ENCODE measurements at regions not wholly inside any gene's neighbourhood (a gene's known extent, or its start where the extent isn't known, plus 50 kb on each side); places are given as distances from the start of the nearest gene placed in this dataset.

GRCh38 chr20:12653642-12654041 lies 355.1 kb upstream of the SPTLC3 start:
- DNase-seq (ENCODE audit: low spot score), result no peak

- no peak for DNase-seq (ENCODE audit: low spot score)
These were observed 348.8 kb upstream of the SPTLC3 start for GRCh38 chr20:12659942-12660341.

GRCh38 chr20:12660918-12661317 lies 347.9 kb upstream of the SPTLC3 start:
- no peak for DNase-seq (ENCODE audit: low spot score)

- DNase-seq (ENCODE audit: low spot score), result no peak
These were observed 338.5 kb upstream of the SPTLC3 start for GRCh38 chr20:12670301-12670700.

GRCh38 chr20:12673352-12673751 lies 335.4 kb upstream of the SPTLC3 start:
- DNase-seq (ENCODE audit: low spot score), result no peak

- no peak for DNase-seq (ENCODE audit: low spot score)
These were observed 330.8 kb upstream of the SPTLC3 start for GRCh38 chr20:12677925-12678324.

- no peak for DNase-seq (ENCODE audit: low spot score)
These were observed 329.3 kb upstream of the SPTLC3 start for GRCh38 chr20:12679447-12679846.

GRCh38 chr20:12682613-12683012 lies 326.2 kb upstream of the SPTLC3 start:
- no peak for DNase-seq (ENCODE audit: low spot score)

GRCh38 chr20:12687476-12687875 lies 321.3 kb upstream of the SPTLC3 start:
- no peak for DNase-seq (ENCODE audit: low spot score)

GRCh38 chr20:12695937-12696336 lies 312.8 kb upstream of the SPTLC3 start:
- DNase-seq (ENCODE audit: low spot score), result no peak

GRCh38 chr20:12698817-12699216 lies 310.0 kb upstream of the SPTLC3 start:
- DNase-seq (ENCODE audit: low spot score), result no peak

- DNase-seq (ENCODE audit: low spot score), result no peak
These were observed 309.2 kb upstream of the SPTLC3 start for GRCh38 chr20:12699374-12700228.

- DNase-seq (ENCODE audit: low spot score), result no peak
These were observed 308.1 kb upstream of the SPTLC3 start for GRCh38 chr20:12700701-12701100.

- no peak for DNase-seq (ENCODE audit: low spot score)
These were observed 306.5 kb upstream of the SPTLC3 start for GRCh38 chr20:12702312-12702711.

- no peak for DNase-seq (ENCODE audit: low spot score)
These were observed 293.4 kb upstream of the SPTLC3 start for GRCh38 chr20:12715371-12715770.

GRCh38 chr20:12715991-12716680 lies 292.6 kb upstream of the SPTLC3 start:
- DNase-seq (ENCODE audit: low spot score), result no peak

GRCh38 chr20:12717061-12717460 lies 291.7 kb upstream of the SPTLC3 start:
- no peak for DNase-seq (ENCODE audit: low spot score)

- no peak for DNase-seq (ENCODE audit: low spot score)
These were observed 290.2 kb upstream of the SPTLC3 start for GRCh38 chr20:12718619-12719018.

- DNase-seq (ENCODE audit: low spot score), result no peak
These were observed 287.1 kb upstream of the SPTLC3 start for GRCh38 chr20:12721636-12722035.

- DNase-seq (ENCODE audit: low spot score), result no peak
These were observed 286.7 kb upstream of the SPTLC3 start for GRCh38 chr20:12722091-12722490.

GRCh38 chr20:12723811-12724210 lies 285.0 kb upstream of the SPTLC3 start:
- DNase-seq (ENCODE audit: low spot score), result no peak

- DNase-seq (ENCODE audit: low spot score), result no peak
These were observed 280.0 kb upstream of the SPTLC3 start for GRCh38 chr20:12728782-12729181.

- no peak for DNase-seq (ENCODE audit: low spot score)
These were observed 279.4 kb upstream of the SPTLC3 start for GRCh38 chr20:12729326-12729725.

All from H4 (cell line).